ENCODE measurements at regions not wholly inside any gene's neighbourhood (a gene's known extent, or its start where the extent isn't known, plus 50 kb on each side); places are given as distances from the start of the nearest gene placed in this dataset.

- no peak for TF ChIP-seq CTCF (IDR thresholded peaks at IDR 0.05)
- TF ChIP-seq POLR2A (IDR thresholded peaks at IDR 0.05): no peak
- no peak for TF ChIP-seq EP300 (IDR thresholded peaks at IDR 0.05)
- TF ChIP-seq POLR2AphosphoS5 (IDR thresholded peaks at IDR 0.05): no peak
These were observed 429.4 kb upstream of the TMPRSS15 start for GRCh38 chr21:18832950-18833349.
